Right lobe of liver (tissue), 4 donors: ENCODE measurements at regions not wholly inside any gene's neighbourhood (a gene's known extent, or its start where the extent isn't known, plus 50 kb on each side); places are given as distances from the start of the nearest gene placed in this dataset.

Experiments used
- CTCF ChIP-seq, 4 donors: fragments of 200-600 bp in 3 of 4; fragments of 450-650 bp in 1 of 4; IDR thresholded peaks; one replicate each; pipeline versions ENCODE4 v1.5.1 to v1.8.0; 2016 to 2022; ENCODE audit warnings: antibody characterized with exemption in 4 of 4, mild to moderate bottlenecking in 2 of 4
- POLR2A ChIP-seq: fragments of 450-650 bp; IDR thresholded peaks from one replicate; pipeline ENCODE4 v1.6.1; 2017; ENCODE audit warnings: antibody characterized with exemption, mild to moderate bottlenecking
- donor health status: DM: no; HTN: no; CAD: no.
- donor health status: DM: no; HTN: no; CAD: no.
- donor health status: DM: no; HTN: yes; CAD: no.

GRCh38 chr1:186595969-186596368, 84.3 kb downstream of the PTGS2 start:
- TF ChIP-seq CTCF (IDR thresholded peaks at IDR 0.05) (no peak), POLR2A (no peak)
